SK-N-MC (cell line): ENCODE measurements at regions not wholly inside any gene's neighbourhood (a gene's known extent, or its start where the extent isn't known, plus 50 kb on each side); places are given as distances from the start of the nearest gene placed in this dataset.

Source experiments
- EZH2 ChIP-seq: fragments of 200-600 bp; sonication (generic); IDR thresholded peaks from one replicate; pipeline ENCODE4 v1.6.1; 2017; ENCODE audit warnings: antibody characterized with exemption
- FOXP2 ChIP-seq: optimal IDR thresholded peaks from 2 replicates; pipeline ENCODE3; 2011; ENCODE audit warnings: mild to moderate bottlenecking, moderate library complexity; ENCODE audit not compliant: insufficient read depth; ENCODE audit errors: extremely low read length, control extremely low read depth

- TF ChIP-seq EZH2 (no peak), FOXP2 (no peak)
These were observed 187.4 kb downstream of the PHLDA1 start for GRCh38 chr12:75844049-75844770.
